NCI-H187 treated with DMSO at 0.1 percent for 48 hours (cell line): ENCODE measurements at regions not wholly inside any gene's neighbourhood (a gene's known extent, or its start where the extent isn't known, plus 50 kb on each side); places are given as distances from the start of the nearest gene placed in this dataset.

ENCODE experiments used
- DNase-seq: peaks from one replicate; lab custom pipeline; 2025; lab: John Stamatoyannopoulos, UW

GRCh38 chr2:45337481-45337880, 273.6 kb downstream of the SRBD1 start:
- no peak for DNase-seq

DNA sequence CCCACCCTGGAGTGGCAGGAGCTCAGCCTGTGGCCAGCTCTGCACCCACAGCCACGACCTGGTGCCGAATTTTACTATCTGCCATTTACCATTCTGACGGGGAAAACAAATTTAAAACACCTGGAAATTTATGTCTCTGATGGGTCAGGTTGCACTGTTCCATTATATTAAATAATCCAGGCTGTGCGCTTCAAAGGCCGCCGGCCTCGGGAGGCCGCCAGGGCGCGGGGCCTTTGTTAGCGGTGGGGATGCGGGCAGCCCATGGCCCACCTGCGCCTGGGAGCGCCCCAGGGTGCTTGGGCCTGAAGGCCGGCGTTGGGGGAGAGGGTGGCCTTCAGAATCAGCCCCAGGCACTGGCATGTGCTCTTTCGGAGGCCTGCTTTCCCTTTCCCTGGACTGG, 276.9 kb downstream of the SRBD1 start:
- DNase-seq: no peak

- no peak for DNase-seq
Measured at GRCh38 chr2:45332567-45332966, 278.5 kb downstream of the SRBD1 start.

DNA sequence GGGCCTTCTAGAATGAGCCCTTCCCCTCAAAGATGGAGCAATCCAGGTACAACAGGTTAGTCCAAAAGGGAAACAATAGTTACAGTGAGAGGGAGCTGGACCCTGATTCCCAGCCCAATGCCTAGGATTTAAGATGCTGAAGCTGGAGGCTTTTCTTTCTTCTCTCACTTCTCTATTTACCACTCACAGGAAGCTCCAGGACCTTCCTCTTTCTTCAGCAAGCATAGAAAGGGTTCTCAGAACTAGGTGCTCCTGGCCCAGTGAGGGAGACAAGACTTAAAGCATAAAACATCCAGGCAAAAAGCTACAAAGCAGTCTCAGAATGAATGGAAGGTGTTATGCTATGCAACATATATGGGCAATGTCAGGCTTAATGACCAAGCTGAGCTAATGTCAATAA, 279.0 kb downstream of the SRBD1 start:
- DNase-seq: no peak

DNA sequence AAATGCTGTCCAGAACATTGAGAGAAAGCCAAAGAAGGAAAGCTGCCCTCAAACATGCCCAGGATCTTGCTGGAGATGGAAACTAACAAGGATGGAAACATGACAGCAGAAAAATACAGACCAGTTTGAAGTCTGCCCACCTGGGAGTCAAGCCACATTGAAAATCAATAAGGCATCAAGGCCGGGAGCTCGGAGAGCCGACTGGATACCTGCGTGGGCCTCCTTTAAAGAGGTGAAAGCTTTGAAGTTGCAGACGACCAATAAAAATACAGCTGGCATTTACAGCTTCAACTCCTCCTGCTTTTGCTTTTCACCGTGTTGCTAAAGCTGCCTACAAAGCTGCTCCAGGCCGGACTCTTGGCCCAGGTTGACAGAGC, 279.7 kb downstream of the SRBD1 start:
- DNase-seq: no peak

DNA sequence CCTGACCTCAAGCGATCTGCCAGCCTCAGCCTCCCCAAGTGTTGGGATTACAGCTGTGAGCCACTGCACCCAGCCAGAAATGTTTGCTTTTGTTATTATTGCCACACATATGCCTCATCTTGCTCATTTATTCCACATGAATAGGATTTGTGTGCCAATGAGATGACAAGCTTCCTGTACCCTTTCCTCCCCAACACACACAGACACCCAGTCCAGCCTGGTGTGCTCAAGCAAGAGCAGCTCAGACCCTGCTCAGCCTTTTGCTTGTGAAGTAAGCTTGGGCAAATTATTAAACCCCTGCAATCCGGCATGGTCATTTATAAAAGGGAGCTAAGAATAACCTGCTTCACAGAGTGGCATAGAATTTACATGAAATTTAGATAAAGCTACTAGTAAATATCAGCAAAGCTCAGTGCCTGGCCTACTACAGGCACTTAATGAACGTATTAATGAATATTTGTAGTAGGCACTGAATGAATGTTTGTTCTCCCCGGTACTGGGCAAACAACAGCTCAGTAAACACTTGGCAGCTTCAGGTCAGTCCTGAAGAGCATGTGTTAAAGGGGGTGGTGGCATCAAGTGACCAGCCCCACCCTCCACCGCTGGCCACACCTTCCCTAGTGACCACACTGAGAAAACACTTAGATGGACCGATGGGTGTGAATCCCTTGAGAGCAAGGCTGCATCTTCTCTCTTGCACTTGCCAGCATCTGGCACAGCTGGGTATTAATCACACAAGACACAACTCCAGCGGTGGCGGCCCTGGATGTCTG, 280.2 kb downstream of the SRBD1 start:
- no peak for DNase-seq

GRCh38 chr2:45330108-45330507, 281.0 kb downstream of the SRBD1 start:
- no peak for DNase-seq

DNA sequence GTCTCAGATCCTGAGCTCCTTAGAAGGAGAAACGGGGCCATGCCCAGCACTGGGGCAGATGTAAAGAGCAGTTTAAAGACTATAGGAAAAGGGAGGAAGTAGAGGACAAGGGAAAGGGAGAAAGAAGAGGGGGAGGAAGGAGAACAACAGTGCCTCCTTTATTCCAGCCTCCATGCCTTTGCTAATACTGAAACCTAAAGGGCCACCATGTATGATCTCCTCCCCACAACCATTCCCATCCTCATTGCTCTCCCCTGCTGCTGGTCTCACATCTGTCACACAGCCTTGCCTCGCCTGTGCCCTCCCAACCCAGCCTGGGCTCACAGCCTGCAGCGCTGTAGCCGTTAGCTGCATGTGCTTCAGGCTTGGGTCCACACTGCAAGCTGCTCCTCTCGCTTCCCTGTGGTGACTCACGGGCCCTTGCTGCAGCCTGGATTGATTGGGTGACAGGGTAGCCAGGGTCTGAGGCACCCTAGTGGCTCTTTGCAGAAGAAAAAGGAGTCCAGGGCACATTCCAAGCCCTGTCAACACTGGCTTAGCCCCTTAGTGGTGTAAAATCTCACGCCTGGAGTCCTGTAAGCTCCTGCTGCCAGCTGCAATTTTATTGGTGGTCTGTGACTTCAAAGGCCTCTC, 281.9 kb downstream of the SRBD1 start:
- no peak for DNase-seq

GRCh38 chr2:45328264-45328870, 282.7 kb downstream of the SRBD1 start:
- DNase-seq: no peak

GRCh38 chr2:45323344-45323743, 287.7 kb downstream of the SRBD1 start:
- no peak for DNase-seq

DNA sequence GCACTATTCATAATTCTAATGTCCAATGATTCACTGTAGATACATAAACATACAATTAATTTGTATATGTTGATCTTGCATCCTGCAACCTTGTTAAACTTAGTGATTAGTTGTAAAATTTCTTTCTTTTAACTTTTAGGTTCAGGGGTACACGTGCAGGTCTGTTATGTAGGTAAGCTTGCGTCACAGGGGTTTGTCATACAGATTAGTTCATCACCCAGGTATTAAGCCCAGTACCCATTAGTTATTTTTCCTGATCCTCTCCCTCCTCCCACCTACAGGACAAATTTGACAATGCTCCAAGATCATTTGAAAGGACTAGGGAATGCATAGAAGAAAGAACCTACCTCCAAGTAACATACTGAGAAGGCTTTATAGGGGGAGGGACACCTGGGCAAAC, 290.1 kb downstream of the SRBD1 start:
- DNase-seq: no peak

DNA sequence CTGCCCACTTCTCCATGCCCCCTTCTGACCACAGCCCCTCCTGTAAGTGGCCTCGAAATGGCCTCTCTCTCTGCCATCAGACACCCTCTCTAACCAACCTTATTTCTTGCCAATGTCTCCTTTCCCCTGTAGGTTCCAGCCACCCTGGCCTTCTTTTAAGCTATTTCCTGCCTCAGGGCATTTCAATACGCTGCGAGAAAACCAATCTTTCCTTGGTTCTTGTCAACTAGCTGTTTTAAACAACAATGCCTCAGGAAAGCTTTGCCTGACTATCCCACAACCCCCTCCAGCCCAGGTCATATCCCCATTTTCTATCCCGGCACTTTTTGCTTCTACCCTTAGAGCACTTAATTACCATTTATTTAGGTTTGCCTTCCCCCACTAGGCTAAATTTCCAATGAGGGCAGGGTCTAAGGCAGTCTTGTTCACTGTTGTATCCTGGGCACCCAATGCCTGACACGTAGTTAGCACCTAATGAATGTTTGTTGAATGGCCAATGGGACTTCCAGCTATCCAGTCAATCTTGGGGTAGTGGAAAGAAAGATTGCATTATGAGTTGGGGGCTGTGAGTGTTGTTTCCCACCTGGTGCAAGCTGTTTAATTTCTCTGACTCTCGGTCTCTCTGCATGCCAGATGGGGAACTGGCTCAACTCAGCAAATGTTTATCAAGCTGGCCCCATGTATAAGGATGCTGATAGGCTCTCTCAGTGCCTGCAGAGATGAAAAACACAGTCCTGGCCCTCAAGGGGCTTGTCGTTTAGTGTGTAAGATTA, 291.2 kb downstream of the SRBD1 start:
- DNase-seq: no peak

DNA sequence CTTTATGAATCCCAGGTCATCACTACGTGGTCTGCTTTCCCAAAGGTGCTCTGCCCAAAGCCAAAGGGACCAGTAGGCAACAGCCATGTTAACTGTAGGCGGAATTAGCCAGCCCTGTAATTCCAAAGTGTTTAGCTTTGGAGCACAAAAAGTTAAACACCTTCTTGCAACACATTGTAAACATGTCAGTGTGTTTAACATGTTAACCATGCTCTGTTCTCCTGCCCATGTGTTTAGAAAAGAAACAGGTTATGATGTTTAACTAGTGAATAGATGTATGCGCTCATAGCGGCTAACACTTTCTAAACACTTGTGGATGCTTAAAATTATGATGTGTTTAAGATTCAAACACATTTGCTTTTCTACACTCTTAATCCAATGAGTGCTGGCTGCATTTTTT, 292.4 kb downstream of the SRBD1 start:
- no peak for DNase-seq

DNA sequence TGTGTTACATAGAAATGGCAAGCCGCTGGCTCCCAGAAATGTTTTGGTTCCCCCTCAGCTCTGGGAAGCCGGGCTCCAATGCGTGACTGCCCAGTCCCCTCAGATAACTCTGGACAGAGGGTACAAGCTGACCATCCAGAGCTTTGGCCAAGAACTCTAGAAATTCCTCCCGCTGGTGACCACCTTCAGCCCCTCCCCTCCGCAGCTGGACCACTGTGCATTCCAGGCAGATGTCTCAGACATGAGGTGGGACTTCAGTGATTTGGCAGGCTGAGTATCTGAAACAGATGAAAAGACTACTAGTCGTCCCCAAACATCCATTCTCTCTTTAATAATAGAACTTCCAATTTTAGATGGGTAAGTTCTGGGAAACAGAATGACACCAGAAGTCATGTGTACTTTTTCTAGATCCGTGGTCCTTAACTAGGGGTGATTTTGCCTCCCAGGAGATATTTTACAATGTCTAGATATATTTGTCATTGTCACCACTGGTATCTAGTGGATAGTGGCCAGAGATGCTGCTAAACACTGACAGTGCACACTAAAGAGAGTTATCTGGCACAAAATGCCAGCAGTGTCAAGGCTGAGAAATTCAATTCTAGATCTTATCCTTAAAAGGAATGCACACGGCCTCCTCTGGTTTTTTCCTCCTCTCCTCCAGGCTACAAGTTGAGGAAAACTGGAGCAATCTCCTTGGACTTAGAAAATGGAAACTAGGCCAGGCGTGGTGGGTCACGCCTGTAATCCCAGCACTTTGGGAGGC, 294.3 kb downstream of the SRBD1 start:
- DNase-seq: no peak

DNA sequence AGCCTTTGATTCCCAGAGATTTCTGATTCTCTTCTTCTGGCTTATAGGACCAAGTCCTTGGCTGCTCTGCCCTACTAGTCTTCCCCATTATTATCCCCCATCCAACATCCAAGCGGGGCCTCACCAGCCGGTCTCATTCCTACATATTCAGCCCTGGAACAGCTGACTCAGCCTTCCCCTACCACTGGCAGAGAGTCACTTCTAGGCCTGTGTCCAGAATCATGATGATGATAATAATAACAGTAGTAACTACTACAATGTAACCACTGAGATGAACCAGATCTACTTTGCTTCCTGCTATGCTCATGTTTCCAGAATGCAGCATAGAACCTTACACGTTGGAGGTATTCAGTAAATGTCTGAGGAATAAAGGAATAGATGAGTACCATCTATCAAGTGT, 295.2 kb downstream of the SRBD1 start:
- DNase-seq: no peak

- DNase-seq: no peak
Measured at GRCh38 chr2:45312275-45312674, 298.8 kb downstream of the SRBD1 start.

DNA sequence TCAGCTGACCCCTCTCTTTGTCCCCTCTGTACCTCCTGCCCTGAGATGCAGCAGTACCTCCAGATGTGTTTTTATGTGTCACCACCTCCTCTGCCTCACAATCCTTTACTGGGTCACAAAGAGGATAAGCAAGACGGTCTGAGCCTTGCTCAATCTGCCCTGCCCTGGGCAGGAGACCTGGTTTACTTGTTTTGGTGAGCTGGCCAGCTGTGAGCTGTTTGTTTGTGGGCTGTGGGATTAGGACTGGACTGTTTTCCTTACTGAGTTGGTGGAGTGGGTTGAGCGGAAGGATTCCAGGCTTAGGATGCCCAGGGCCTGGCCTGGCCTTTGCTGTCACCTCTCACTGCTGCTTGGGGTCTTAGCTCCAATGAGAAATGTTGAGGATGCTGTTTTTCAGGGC, 299.5 kb downstream of the SRBD1 start:
- DNase-seq: no peak

DNA sequence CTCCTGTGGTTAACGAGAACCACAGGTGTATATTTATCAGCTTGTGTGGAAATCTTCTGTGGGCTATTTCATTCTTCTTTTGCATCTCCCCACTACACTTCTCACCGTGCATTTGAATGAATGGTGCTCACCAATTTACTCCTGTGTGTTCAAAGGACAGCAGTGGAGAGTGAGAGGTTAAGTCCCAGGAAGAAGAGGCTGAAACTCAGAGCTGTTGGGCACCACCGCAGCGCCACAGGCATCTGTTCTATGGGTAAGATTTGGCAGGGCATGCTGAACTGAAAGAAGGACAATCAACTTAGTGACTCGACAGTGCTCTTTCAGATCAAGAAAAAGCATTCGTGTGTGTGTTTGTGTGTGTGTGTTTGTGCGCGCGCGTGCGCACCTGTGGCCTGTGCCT, 297.9 kb upstream of the SIX2 start:
- no peak for DNase-seq

DNA sequence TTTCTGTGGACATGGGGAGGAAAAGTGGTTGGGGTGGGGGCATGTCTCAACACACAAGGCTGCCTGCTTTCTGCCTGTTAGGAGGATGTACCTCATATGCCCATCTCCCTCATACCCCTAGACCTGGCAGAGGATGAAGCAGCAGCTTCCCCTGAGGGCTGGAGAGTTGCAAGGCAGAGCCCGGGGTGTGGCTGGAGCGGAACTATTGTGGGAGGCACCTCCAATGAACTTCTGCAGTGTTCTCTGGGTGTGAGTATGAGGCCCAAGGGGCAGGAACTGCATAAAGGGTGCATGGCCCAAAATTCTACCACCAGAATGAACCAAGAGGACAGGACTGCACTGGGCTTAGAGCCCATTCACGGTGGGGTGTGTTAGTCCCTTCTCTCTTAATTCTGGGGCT, 296.3 kb upstream of the SIX2 start:
- no peak for DNase-seq

DNA sequence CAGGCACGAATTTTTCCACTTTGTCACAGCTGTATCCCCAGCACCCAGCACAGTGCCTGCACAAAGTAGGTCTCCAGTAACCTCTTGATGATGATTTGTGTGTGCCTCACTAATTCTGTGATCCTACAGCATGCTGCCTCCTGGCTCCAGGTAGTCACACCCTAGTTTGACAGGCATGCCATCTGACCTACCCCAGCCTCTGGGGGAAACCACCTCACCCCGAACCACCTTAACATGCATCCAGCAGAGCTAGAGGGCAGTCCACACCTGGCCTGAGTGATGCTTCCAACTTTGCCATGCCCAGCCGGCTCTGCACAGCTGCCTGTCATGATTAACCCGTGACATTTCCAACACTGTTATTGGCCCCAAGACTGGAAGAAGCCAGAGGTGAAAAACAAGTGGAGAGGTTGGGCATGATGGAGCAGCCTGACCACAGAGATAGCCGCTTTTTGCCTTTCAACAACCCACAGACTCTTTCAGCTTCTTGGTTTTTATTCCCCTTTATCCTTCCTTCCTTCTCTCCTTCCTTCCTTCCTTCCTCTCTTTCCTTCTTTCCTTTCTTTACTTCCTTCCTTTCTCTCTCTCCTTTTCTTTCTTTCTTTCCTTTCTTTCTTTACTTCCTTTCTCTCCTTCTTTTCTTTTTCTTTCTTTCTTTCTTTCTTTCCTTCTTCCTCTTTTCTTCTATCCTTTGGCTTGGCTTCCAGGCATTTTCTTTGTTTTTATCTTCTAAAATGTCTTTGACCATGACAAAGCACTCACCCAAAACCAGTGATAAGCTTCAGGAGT, 294.4 kb upstream of the SIX2 start:
- no peak for DNase-seq
